ENCODE measurements at regions not wholly inside any gene's neighbourhood (a gene's known extent, or its start where the extent isn't known, plus 50 kb on each side); places are given as distances from the start of the nearest gene placed in this dataset.

- TF ChIP-seq POLR2A (IDR thresholded peaks at IDR 0.05; ENCODE audit: low read length) (no peak), GATA1 (IDR thresholded peaks at IDR 0.05; ENCODE audit: low read depth, low read length) (no peak)
Observed at GRCh38 chr14:28020112-28020511, 746.5 kb upstream of the FOXG1 start.
